ENCODE measurements at regions not wholly inside any gene's neighbourhood (a gene's known extent, or its start where the extent isn't known, plus 50 kb on each side); places are given as distances from the start of the nearest gene placed in this dataset.
"Not testable (repeated sequence)": the region's sequence is repeated elsewhere in the genome, so short reads cannot be mapped to it uniquely, and the experiment has no call there.

- no peak for DNase-seq (ENCODE audit: low read depth, low spot score)
Measured at GRCh38 chr21:35402061-35402460, 353.0 kb upstream of the RUNX1 start.

GRCh38 chr21:35401476-35401875, 352.4 kb upstream of the RUNX1 start:
- no peak for DNase-seq (ENCODE audit: low read depth, low spot score)

- DNase-seq (ENCODE audit: low read depth, low spot score), result peak; percentile 1
Measured at GRCh38 chr21:35400233-35400939, 351.3 kb upstream of the RUNX1 start.

GRCh38 chr21:35399706-35400105, 350.6 kb upstream of the RUNX1 start:
- DNase-seq (ENCODE audit: low read depth, low spot score), result no peak

- no peak for DNase-seq (ENCODE audit: low read depth, low spot score)
Measured at GRCh38 chr21:35399002-35399530, 350.0 kb upstream of the RUNX1 start.

- DNase-seq (ENCODE audit: low read depth, low spot score), result no peak
Measured at GRCh38 chr21:35398346-35398982, 349.4 kb upstream of the RUNX1 start.

- DNase-seq (ENCODE audit: low read depth, low spot score), result no peak
Measured at GRCh38 chr21:35397781-35398180, 348.7 kb upstream of the RUNX1 start.

GRCh38 chr21:35396655-35397054, 347.6 kb upstream of the RUNX1 start:
- DNase-seq (ENCODE audit: low read depth, low spot score), result no peak

GRCh38 chr21:35395728-35396127, 346.6 kb upstream of the RUNX1 start:
- DNase-seq (ENCODE audit: low read depth, low spot score), result no peak

GRCh38 chr21:35394634-35395369, 345.7 kb upstream of the RUNX1 start:
- DNase-seq (ENCODE audit: low read depth, low spot score), result no peak

GRCh38 chr21:35394049-35394448, 344.9 kb upstream of the RUNX1 start:
- no peak for DNase-seq (ENCODE audit: low read depth, low spot score)

GRCh38 chr21:35390013-35390776, 341.1 kb upstream of the RUNX1 start:
- DNase-seq (ENCODE audit: low read depth, low spot score), result no peak

- DNase-seq (ENCODE audit: low read depth, low spot score), result no peak
Measured at GRCh38 chr21:35386491-35387079, 337.5 kb upstream of the RUNX1 start.

- no peak for DNase-seq (ENCODE audit: low read depth, low spot score)
Measured at GRCh38 chr21:35384375-35384774, 335.3 kb upstream of the RUNX1 start.

- no peak for DNase-seq (ENCODE audit: low read depth, low spot score)
Measured at GRCh38 chr21:35382696-35383095, 333.6 kb upstream of the RUNX1 start.

GRCh38 chr21:35381743-35382310, 332.7 kb upstream of the RUNX1 start:
- no peak for DNase-seq (ENCODE audit: low read depth, low spot score)

- DNase-seq (ENCODE audit: low read depth, low spot score), result not testable (repeated sequence)
Measured at GRCh38 chr21:35380304-35380703, 331.2 kb upstream of the RUNX1 start.

- no peak for DNase-seq (ENCODE audit: low read depth, low spot score)
Measured at GRCh38 chr21:35378881-35379280, 329.8 kb upstream of the RUNX1 start.

GRCh38 chr21:35377505-35378090, 328.5 kb upstream of the RUNX1 start:
- no peak for DNase-seq (ENCODE audit: low read depth, low spot score)

GRCh38 chr21:35376406-35377135, 327.5 kb upstream of the RUNX1 start:
- no peak for DNase-seq (ENCODE audit: low read depth, low spot score)
